ENCODE measurements at regions not wholly inside any gene's neighbourhood (a gene's known extent, or its start where the extent isn't known, plus 50 kb on each side); places are given as distances from the start of the nearest gene placed in this dataset.

DNA sequence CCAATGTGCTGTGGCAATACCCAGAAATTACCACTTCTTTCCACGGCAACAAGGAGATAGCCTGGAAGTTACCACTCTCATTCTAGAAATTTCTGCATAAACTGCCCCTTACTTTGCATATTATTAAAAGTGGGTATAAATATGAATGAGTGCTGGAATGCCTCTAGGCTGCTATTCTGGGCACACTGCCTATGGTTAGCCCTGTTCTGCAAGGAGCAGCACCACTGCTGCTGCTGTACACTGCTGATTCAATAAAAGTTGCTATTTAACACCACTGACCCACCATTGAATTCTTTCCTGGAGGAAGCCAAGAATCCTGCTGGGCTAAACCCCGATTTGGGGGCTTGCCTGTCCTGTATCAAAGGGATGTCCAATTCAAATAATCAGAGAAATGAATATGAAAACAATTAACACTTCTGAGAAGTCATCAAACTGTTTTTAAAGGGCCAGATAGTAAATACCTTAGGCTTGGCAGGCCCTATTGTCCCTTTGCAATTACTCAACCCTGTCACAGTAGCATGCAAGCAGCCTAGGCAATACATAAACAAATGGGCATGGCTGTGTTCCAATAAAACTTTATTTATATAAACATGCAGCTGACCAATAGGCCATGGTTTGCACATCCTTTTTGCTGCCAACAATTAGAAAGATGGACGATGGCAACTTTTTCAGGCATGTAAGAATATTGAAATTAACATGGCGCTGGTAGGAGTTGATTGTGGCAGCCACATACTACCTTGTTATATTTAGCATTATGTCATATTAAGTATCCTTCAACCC, 369.4 kb upstream of the B3GALT2 start:
- TF ChIP-seq, protein P1, sequence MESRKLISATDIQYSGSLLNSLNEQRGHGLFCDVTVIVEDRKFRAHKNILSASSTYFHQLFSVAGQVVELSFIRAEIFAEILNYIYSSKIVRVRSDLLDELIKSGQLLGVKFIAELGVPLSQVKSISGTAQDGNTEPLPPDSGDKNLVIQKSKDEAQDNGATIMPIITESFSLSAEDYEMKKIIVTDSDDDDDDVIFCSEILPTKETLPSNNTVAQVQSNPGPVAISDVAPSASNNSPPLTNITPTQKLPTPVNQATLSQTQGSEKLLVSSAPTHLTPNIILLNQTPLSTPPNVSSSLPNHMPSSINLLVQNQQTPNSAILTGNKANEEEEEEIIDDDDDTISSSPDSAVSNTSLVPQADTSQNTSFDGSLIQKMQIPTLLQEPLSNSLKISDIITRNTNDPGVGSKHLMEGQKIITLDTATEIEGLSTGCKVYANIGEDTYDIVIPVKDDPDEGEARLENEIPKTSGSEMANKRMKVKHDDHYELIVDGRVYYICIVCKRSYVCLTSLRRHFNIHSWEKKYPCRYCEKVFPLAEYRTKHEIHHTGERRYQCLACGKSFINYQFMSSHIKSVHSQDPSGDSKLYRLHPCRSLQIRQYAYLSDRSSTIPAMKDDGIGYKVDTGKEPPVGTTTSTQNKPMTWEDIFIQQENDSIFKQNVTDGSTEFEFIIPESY (IDR thresholded peaks at IDR 0.05; ENCODE audit: extremely low read depth, insufficient replicate concordance, low read length) = no peak
- no peak for TF ChIP-seq POLR2A (IDR thresholded peaks at IDR 0.05; ENCODE audit: borderline replicate concordance, extremely low read depth, insufficient read depth, insufficient read length)
- TF ChIP-seq EZH2 (IDR thresholded peaks at IDR 0.05) = no peak
- no peak for TF ChIP-seq POLR2AphosphoS5 (IDR thresholded peaks at IDR 0.05; ENCODE audit: low read depth, low read length)
- TF ChIP-seq, protein P2, sequence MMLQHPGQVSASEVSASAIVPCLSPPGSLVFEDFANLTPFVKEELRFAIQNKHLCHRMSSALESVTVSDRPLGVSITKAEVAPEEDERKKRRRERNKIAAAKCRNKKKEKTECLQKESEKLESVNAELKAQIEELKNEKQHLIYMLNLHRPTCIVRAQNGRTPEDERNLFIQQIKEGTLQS (IDR thresholded peaks at IDR 0.05) = no peak
- TF ChIP-seq CBX3 (IDR thresholded peaks at IDR 0.05; ENCODE audit: low read depth) = no peak
- no peak for TF ChIP-seq TCF7L2 (IDR thresholded peaks at IDR 0.05; ENCODE audit: borderline replicate concordance, extremely low read depth, insufficient read depth, insufficient read length)
- no peak for TF ChIP-seq CEBPB (IDR thresholded peaks at IDR 0.05; ENCODE audit: low read depth)

All from HCT116 (cell line).